HG03342 (cell line): ENCODE measurements at regions not wholly inside any gene's neighbourhood (a gene's known extent, or its start where the extent isn't known, plus 50 kb on each side); places are given as distances from the start of the nearest gene placed in this dataset.
"Not testable (repeated sequence)": the region's sequence is repeated elsewhere in the genome, so short reads cannot be mapped to it uniquely, and the experiment has no call there.

Source experiments
- ATAC-seq: cut with Tn5 transposase; IDR thresholded peaks from one replicate; pipeline ENCODE4 v1.9.1; 2021; ENCODE audit warnings: mild to moderate bottlenecking, moderate library complexity; ENCODE audit not compliant: unreplicated experiment

DNA sequence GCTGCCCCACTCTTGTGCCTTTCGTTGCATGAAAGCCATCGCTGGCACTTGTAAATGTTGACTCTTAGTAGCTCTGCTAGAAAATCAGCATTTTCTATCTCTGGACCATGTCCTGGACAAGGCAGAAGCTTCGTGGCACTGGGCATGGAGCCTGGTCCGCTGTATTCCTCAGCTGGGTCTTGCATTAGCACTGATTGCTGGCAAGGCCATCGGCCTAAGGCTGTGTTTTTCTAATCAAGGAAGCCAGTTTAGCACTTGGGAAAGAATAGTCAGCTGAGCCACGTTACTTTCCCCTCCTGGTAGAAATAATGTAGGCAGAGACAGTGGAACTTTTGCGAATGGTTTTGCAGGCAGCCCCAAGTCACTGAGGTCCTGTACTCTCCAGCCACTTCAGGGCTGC, 180.2 kb upstream of the EOLA2 start:
- no peak for ATAC-seq

DNA sequence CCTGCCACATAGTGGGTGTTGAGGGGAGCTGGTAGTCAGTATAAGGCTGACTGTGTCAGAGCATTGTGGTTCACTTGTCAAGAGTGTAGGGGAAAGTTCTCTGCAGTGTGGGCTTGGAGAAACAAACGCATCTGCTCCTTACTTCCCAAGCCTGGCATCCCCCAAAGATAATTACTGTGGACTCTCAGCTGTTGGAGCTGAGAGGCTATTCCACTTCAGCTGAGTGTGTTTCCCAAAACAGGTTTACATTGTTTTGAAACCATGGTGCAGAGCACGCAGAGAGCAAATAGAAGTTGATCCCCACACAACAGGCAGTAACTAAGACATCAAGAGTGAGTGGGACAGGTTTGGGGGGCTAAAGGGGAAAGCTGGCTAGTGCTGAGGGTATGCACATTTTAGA, 181.0 kb upstream of the EOLA2 start:
- no peak for ATAC-seq

DNA sequence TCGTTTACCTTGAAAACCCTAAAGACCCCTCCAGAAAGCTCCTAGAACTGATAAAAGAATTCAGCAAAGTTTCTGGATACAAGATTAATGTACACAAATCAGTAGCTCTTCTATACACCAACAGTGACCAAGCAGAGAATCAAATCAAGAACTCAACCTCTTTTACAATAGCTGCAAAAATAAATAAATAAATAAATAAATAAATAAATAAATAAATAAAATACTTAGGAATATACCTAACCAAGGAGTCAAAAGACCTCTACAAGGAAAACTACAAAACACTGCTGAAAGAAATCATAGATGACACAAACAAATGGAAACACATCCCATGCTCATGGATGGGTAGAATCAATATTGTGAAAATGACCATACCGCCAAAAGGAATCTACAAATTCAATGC, 186.8 kb upstream of the EOLA2 start:
- not testable (repeated sequence) for ATAC-seq

GRCh38 chrX:150127216-150127615, 188.9 kb upstream of the EOLA2 start:
- no peak for ATAC-seq

- no peak for ATAC-seq
Observed at GRCh38 chrX:150143721-150144440, 205.6 kb upstream of the EOLA2 start.

DNA sequence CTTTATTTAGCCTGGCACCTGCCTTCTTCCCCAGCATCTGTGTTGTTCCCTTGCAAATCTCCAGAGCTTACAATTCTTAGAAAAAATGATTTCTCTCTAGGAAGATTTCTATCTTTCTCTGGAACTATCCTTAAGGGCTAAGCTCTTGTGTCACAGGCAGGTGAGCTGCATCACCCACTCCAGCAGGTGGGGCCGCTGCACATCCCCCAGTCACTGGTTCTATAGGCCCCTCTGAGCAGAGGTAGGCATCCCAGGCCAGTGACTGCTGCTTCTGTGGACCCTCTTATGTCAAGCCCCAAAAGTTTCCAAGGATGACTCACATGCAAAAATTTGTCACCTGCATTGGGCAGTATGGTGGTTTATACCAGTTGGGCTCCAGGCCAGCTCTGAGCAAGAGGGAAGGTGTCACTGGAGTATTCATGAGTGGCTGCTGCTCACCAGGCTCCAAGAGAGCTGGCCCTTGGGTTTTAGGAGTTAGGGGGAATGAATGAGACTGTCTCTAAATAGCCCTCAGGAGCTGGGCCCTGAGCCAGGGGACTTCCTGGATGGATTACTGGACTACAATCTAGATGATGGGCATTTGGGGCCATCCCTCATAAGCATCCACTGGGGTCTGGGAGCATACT, 208.1 kb upstream of the EOLA2 start:
- ATAC-seq: no peak

- no peak for ATAC-seq
Observed at GRCh38 chrX:150148749-150149672, 210.7 kb upstream of the EOLA2 start.

DNA sequence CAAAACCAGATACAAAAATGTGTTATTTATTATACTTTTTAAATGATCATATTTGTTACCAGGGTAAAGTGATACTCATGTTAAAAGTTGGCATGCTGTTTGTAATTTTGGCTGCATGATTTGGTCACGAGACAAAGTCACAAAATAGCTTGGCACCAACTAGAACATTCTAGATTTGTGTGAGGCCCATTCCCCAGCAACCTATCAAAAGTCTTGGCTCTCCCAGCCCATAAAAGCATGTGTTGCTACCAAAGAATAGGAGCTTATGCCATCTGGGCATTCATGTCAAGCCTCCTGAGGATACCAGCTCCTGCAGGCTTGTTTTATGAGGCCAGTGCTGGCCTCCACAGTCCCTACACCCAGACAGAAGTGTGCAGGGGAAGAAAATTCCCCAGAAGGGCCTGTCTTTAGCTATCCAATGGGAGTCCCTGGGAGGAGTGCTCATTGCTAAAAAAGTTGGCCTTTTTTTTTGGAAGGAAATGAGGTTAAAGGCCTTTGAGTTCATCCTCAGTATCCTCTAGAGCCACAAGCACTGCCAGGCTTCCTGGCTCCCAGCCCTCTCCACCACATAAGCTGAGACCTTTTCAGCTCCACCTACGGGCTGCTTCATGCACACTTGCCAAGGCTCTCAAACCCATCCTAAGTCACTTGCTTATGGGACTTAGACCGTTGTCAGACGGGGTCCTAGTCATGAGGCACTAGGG, 211.9 kb upstream of the EOLA2 start:
- no peak for ATAC-seq

- ATAC-seq: no peak
Observed at GRCh38 chrX:150150780-150151125, 212.4 kb upstream of the MAMLD1 start.

DNA sequence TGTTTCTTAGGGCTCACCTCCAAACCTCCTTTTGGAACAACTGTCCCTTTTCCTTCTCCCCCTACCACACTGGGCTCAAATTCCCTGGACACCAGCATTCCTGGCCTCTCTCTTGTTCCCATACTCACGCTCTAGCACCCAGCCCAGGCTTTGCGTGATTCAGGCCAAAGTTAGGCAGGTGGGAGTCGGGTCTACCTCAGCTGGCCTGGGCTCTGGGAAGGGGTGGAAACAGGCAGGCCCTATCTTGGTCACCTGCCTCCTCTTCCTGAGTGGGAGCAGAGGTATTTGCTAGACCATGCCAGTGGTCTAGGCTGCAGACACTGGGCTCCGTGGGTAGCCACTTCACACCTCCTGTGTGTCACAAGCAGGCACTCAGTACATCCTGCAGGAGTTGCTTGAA, 211.1 kb upstream of the MAMLD1 start:
- no peak for ATAC-seq

DNA sequence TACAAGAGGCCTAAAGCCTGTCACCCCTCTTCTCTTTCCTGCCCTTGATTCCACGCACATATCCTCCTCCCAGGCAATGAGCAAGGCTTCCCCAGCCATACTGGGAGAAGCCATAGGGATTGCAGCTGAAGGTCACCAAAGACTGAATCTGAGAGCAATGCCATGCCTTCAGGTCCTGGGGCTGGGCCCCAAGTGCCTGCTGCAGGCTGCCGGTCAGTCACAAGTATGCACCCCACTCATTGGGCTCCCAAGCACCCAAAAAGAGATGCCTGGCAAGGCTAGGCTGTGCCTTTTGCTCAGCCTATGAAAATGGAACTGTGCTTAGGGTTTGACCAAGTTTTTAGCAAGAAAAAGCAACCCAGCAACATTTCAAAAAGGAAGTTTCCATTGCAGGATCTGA, 210.6 kb upstream of the MAMLD1 start:
- ATAC-seq: no peak

GRCh38 chrX:150155436-150156035, 207.6 kb upstream of the MAMLD1 start:
- no peak for ATAC-seq

- ATAC-seq: no peak
Observed at GRCh38 chrX:150156615-150157014, 206.5 kb upstream of the MAMLD1 start.

DNA sequence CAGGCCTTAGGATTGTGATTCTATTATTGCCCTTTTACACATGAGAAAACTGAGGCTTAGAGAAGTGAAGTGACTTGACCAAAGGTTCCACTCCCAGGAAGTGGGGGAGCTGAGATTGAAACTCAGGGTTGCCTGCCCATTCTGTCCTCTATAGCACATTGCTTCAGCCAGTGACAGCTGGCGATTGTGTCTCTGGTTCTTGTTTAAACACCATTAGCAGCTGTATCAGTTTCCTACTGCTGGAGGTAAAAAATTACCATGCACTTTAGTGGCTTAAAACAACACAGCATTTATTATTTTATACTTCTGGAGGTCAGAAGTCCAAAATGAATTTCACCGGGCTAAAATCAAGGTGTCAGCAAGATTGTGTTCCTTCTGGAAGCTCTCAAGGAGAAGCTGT, 205.8 kb upstream of the MAMLD1 start:
- no peak for ATAC-seq

- no peak for ATAC-seq
Observed at GRCh38 chrX:150158554-150159332, 204.4 kb upstream of the MAMLD1 start.

DNA sequence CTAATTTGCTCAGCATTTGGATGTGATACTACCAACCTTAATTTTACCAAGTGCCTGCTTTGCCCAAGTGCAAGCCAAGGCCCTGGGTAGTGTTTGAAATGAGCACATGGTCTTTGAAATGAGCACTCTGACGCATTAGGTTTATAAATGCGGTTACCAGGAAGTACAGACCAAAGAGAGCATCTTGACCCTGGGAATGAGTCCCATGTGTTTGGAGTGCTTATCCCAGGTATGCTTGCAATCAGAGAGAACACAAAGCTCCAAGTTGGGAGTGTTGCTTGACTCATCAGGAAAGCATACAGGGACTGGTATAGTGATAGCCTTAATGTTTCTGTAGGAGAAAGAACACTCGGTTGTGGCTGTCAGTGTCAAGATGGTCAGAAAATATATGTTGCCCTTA, 203.6 kb upstream of the MAMLD1 start:
- no peak for ATAC-seq

GRCh38 chrX:150160656-150161055, 202.5 kb upstream of the MAMLD1 start:
- no peak for ATAC-seq

DNA sequence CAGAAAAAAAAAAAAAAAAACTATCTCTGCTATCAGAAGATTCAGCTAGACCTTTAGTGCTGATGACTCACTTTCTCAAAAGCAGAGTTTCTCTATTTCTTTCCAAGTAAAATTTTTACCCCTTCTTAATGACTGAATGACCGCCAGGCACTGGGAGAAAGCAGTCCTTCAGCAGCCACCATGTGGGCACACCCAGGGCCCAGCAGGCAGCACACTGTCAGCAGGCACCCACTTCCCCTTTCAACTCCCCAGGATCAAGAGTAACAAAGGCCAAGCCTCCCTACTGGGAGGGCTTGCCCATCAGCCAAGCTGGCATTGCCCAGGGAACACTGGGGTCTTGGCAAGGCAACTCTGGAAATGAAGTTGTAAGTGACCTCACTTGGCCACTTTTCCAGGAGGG, 201.9 kb upstream of the MAMLD1 start:
- no peak for ATAC-seq

DNA sequence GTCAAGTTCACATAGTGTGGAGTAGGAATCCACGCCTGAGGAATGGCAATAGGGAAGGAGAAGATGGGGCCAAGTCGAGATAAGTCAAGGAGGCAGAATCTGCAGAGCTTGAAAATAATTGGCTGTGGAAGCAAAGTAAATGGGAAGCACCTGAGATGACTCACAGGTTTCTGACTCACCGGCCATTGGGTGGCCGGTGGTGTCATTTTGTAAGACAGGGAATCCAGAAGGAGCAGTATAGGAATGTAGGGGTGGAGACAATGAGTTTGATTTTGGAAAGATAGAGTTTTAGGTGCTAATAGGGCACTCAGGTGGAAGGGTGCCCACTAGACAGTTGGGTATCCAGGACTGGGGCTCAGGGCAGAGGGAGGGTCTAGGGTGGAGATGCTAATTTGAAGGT, 201.0 kb upstream of the MAMLD1 start:
- ATAC-seq: no peak
